ENCODE measurements at regions not wholly inside any gene's neighbourhood (a gene's known extent, or its start where the extent isn't known, plus 50 kb on each side); places are given as distances from the start of the nearest gene placed in this dataset.

DNA sequence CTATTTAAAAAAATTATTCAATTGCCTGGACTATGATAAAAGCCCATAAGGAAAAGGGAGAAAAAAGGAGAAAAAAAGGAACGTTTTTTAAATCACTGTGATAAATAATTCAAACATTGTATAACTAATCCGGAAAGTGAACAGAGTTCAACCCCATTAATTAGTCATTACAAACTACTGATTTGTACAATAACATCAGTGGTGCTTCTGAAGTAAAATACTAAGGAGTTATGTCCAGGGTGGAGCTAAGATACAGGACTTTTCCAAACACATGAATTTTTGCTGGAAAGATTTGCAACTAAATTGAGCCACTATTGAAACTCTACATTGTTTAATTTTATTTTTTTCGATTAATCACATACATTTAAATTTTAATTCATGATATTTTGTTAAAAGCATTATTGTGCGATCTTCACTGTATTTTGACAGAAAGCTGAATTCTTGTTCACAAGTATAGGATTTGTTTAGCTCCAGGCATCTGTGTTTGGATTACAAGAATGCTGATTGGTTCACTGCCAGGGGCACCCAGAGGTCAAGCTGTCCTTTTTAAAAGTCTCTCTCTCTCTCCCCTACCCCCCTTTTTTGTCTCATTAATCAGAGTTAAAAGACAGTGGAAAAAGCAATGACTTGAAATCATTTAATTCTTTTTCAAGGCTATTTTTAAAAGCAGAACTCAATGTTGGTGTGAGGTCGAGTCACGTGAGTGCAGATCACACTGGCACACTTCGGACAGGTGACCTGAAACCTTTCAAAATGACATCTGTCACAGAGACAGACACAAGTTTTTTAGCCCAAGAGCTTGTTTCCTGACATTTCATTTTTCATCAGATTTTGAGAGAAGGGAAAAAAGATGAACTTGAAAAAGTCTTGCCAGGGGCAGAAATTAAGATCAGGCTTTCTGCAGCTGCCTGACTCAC is 387.3 kb downstream of the NR2F1-AS1 start:
- TF ChIP-seq GATA3 (IDR thresholded peaks at IDR 0.05; ENCODE audit: low read depth, low read length) (no peak), GATA2 (IDR thresholded peaks at IDR 0.05; ENCODE audit: low read depth, low read length) (no peak)

GRCh38 chr5:93192683-93193082 is 388.3 kb downstream of the NR2F1-AS1 start:
- TF ChIP-seq GATA2 (IDR thresholded peaks at IDR 0.05; ENCODE audit: low read depth, low read length): no peak

DNA sequence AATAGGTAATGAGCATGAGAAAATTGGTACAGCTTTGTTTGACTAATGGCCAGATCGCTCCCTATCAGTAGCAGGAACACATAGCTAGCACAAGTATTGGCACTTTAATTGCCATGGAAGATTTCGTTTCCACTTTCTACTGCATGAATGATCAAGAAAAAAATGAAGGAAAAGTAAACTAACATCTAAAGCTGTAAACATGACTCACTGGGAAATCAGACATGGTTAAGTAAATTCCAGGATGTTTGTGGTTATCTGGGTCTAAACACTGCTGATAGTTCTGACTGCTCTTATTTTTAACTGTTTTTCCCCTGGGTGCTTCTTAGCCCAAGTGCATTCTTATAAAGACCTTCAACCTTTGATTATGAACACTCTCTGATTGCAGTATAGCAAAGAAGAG is 388.9 kb downstream of the NR2F1-AS1 start:
- TF ChIP-seq GATA2 (IDR thresholded peaks at IDR 0.05; ENCODE audit: low read depth, low read length): no peak
- no peak for TF ChIP-seq GATA3 (IDR thresholded peaks at IDR 0.05; ENCODE audit: low read depth, low read length)

DNA sequence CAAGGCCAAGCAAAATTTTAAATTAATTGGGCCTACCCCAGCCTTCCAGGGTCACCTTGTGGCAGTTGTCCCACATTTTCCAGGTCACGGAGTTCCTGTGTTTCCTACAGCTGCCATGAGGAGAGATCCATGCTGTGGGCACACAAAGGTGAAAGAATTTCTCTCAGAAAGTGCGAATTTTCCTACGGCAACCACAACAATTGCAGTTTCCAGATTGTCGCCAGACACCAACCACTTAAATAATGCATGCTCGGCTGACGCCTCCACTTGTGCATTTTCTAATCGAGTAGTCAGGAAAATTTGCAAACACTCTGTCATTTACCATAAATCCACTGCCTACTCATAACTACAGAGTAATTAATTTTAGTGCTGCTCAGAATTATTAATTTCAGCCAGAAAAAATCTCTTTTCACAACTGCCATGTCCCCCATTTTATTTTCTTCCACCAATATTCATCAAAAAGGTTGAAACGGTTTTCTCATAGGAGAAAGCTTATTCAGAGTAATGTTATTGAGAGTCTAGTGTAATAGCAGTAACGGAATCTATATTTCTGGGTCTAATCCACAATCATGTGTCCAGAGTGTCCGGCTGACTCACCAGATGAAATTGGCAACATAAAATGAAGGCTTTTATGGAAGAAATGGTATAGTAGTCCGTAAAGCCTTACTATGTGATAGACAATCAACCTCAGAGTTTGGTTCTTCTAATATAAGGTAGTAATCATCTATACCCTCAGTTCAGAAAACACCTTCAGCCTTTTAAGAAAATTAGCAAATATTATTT is 389.8 kb downstream of the NR2F1-AS1 start:
- TF ChIP-seq GATA3 (IDR thresholded peaks at IDR 0.05; ENCODE audit: low read depth, low read length): no peak
- no peak for TF ChIP-seq GATA2 (IDR thresholded peaks at IDR 0.05; ENCODE audit: low read depth, low read length)

GRCh38 chr5:93189707-93190120 is 391.3 kb downstream of the NR2F1-AS1 start:
- no peak for TF ChIP-seq GATA3 (IDR thresholded peaks at IDR 0.05; ENCODE audit: low read depth, low read length)
- TF ChIP-seq GATA2 (IDR thresholded peaks at IDR 0.05; ENCODE audit: low read depth, low read length): no peak

GRCh38 chr5:93188876-93189485 is 392.0 kb downstream of the NR2F1-AS1 start:
- TF ChIP-seq GATA2 (IDR thresholded peaks at IDR 0.05; ENCODE audit: low read depth, low read length) (no peak), GATA3 (IDR thresholded peaks at IDR 0.05; ENCODE audit: low read depth, low read length) (no peak)

- no peak for TF ChIP-seq GATA3 (IDR thresholded peaks at IDR 0.05; ENCODE audit: low read depth, low read length)
- TF ChIP-seq GATA2 (IDR thresholded peaks at IDR 0.05; ENCODE audit: low read depth, low read length): no peak
Observed at GRCh38 chr5:93186076-93186682, 394.8 kb downstream of the NR2F1-AS1 start.

- TF ChIP-seq GATA3 (IDR thresholded peaks at IDR 0.05; ENCODE audit: low read depth, low read length): no peak
Observed at GRCh38 chr5:93184041-93184440, 397.0 kb downstream of the NR2F1-AS1 start.

GRCh38 chr5:93179466-93179865 is 401.6 kb downstream of the NR2F1-AS1 start:
- no peak for TF ChIP-seq GATA3 (IDR thresholded peaks at IDR 0.05; ENCODE audit: low read depth, low read length)

DNA sequence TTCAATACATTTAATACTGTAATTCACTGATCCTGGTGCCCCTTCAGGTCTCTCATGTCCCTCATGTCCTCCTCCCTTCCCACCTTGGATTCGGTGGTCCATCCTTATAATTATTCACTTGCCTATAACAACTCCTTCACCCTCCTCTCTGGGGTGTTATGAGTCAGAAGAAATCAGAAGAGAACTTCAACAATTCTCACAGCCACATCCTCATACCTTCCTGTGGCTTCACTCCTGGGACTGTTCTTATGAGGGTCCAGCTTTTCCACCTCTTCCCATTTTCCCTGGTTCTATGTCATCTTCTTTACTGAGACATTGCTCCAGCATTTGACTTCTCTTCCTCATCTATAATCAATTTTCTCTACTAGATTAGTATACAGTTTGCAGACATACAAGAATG is 406.1 kb downstream of the NR2F1-AS1 start:
- TF ChIP-seq GATA3 (IDR thresholded peaks at IDR 0.05; ENCODE audit: low read depth, low read length) (no peak), GATA2 (IDR thresholded peaks at IDR 0.05; ENCODE audit: low read depth, low read length) (no peak)

GRCh38 chr5:93165559-93165958 is 415.5 kb downstream of the NR2F1-AS1 start:
- TF ChIP-seq GATA2 (IDR thresholded peaks at IDR 0.05; ENCODE audit: low read depth, low read length) (no peak), GATA3 (IDR thresholded peaks at IDR 0.05; ENCODE audit: low read depth, low read length) (peak; percentile 12; the same call in 1 of the 2 replicates)

DNA sequence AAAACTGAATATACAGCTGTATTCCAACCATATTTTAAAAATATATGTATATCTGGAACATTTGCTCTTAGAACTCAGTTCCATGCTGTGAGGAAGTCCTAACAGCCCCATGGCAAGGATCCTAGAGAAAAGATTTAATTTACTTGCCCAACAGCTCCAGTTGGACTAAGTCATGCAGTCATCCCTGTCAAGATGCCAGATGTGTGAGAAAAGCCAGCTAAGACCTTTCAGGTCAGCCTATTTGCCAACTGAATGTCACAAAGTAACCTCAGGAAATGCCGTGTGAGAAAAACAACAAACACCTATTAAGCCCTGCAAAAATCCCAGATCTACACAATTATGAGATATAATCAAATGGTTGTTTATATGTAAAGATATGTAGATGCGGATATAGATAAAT is 416.3 kb downstream of the NR2F1-AS1 start:
- TF ChIP-seq GATA2 (IDR thresholded peaks at IDR 0.05; ENCODE audit: low read depth, low read length) (no peak), GATA3 (IDR thresholded peaks at IDR 0.05; ENCODE audit: low read depth, low read length) (0 out of 2 replicates have a peak, but pooled peaks have one; percentile 24)

DNA sequence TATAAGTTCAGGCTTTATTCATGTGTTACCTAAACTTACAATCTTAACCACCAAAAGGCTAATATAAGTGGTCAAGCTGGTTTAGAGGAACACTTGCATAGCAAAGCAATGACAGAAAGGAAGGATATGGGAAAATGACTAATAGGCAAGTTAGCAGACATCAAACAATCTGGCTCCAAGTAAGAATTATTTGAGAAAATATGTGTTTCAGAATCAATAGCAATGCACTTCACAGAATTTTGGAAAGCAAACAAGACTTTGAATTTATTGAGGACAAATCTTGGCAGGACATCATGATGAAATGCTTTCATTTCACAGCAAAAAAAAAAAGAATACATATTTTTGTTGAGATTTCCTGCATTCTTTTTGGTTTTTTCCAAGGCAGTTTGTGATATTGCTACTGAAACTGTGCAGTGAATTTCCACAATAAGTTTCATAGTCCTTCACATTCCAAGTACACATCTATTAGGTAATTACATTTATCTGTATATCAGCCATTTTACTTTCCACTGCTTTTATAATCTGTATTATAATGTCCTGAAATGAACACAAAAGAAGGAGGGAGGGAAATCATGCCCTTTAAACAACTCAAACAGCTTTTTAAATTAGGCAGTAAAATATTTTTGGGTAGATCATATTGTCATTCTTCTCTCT is 417.9 kb downstream of the NR2F1-AS1 start:
- no peak for TF ChIP-seq GATA3 (IDR thresholded peaks at IDR 0.05; ENCODE audit: low read depth, low read length)
- TF ChIP-seq GATA2 (IDR thresholded peaks at IDR 0.05; ENCODE audit: low read depth, low read length): no peak
